ENCODE measurements at regions not wholly inside any gene's neighbourhood (a gene's known extent, or its start where the extent isn't known, plus 50 kb on each side); places are given as distances from the start of the nearest gene placed in this dataset.

DNA sequence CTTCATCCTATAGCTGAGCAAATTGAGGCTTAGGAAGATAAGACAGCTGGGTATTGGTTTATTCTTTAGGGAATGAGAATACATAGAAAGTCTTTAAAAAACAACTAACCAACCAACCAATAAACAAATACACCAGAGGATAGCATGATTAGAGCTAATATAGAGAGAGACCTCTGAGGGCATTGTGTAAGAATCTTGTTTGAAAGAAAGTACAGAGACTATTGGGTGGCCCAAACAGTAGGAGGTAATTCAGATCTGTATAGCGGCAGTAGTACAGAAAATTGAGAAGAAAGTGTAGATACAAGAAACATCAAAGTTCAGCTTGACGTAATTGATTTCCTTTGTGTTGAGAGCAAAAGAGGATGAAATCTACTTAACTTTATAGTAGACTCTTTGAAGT, 1951.0 kb upstream of the ADGRL3 start:
- H3K4me3 ChIP-seq (ENCODE audit: low read depth, low read length), result no peak overlapping the region
- TF ChIP-seq, protein P1, sequence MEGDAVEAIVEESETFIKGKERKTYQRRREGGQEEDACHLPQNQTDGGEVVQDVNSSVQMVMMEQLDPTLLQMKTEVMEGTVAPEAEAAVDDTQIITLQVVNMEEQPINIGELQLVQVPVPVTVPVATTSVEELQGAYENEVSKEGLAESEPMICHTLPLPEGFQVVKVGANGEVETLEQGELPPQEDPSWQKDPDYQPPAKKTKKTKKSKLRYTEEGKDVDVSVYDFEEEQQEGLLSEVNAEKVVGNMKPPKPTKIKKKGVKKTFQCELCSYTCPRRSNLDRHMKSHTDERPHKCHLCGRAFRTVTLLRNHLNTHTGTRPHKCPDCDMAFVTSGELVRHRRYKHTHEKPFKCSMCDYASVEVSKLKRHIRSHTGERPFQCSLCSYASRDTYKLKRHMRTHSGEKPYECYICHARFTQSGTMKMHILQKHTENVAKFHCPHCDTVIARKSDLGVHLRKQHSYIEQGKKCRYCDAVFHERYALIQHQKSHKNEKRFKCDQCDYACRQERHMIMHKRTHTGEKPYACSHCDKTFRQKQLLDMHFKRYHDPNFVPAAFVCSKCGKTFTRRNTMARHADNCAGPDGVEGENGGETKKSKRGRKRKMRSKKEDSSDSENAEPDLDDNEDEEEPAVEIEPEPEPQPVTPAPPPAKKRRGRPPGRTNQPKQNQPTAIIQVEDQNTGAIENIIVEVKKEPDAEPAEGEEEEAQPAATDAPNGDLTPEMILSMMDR (IDR thresholded peaks at IDR 0.05; ENCODE audit: borderline replicate concordance, insufficient read depth, low read depth, low read length), result no peak

DNA sequence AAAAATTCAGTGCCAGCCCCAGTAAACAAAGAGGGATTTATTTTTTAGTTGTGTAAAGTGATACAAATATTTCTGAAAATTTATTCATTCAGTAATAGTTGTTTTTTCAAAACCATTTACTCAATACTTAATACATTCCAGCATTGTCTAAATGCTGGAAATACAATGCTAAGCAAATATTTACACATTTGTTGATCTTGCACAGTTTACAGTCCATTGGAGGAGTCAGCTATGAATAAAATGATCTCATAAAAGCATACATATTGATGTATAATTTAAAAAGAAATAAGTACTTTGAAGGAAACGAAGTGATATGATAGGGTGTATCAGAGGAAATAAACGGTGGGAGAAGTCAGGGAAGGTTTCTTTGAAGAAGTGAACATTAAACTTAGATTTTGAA, 1942.1 kb upstream of the ADGRL3 start:
- TF ChIP-seq, protein P1 (IDR thresholded peaks at IDR 0.05; ENCODE audit: borderline replicate concordance, insufficient read depth, low read depth, low read length), result no peak
- H3K4me3 ChIP-seq (ENCODE audit: low read depth, low read length), result no peak overlapping the region

DNA sequence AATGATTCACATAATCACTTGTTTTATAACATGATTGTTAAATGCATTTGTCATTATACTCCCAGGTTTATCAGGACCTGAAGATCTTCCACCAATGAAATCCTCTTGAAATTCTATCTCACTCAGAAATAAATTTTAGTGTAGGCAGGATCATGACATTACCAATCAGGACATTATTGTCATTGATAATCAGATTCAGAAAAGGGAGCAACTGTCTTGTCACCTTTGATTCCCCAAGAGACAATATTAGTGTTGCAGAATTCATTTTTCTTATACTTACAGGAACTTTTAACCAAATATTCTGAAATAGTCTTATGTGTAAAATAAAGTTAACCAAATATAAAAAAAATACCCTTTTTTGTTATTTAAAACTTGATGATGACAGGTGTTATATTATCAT, 1892.5 kb upstream of the ADGRL3 start:
- TF ChIP-seq, protein P1 (IDR thresholded peaks at IDR 0.05; ENCODE audit: borderline replicate concordance, insufficient read depth, low read depth, low read length), result no peak
- no peak overlapping the region for H3K4me3 ChIP-seq (ENCODE audit: low read depth, low read length)

DNA sequence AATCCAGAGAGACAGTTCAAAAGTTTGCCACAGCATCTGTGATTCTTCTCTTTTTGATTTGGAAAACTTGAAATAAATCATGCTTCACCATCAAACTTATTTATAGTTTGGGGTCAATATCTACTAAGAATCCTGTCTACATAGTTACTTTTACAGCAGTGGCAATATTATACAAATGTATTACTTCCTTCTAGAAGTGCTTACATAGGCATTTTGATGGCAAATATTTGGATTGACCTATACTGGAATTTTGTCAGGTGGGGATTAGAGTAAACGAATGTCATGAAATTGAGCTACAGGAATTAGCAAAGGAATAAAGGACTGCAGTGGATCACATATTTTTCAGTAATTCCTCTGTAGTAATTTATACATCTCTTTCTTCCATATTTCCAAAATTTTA, 1885.5 kb upstream of the ADGRL3 start:
- TF ChIP-seq, protein P1 (IDR thresholded peaks at IDR 0.05; ENCODE audit: borderline replicate concordance, insufficient read depth, low read depth, low read length), result no peak

DNA sequence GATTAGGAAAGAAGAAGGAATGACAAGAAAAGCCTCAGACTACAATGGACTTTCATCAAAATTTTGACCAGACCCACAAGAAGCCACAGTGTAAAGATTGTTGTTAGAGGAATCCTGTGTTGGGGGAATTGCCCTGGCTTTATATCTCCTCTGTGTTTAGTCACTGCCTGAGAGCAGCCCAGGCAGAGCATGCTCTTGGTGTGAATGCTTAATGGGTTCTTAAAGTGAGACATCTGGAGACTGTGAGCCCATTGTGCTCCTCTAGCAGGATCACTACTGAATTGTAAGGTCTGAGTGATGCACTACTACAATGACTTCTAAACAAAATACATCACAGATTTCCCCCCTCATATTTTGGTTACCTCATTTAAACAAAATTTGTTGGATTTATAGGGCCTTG, 1860.5 kb upstream of the ADGRL3 start:
- H3K4me3 ChIP-seq (ENCODE audit: low read depth, low read length), result no peak overlapping the region
- TF ChIP-seq, protein P1 (IDR thresholded peaks at IDR 0.05; ENCODE audit: borderline replicate concordance, insufficient read depth, low read depth, low read length), result no peak

More for the DNA sequence above, 1885.5 kb upstream of the ADGRL3 start:
- H3K4me3 ChIP-seq (ENCODE audit: low read depth, low read length), result no peak overlapping the region

DNA sequence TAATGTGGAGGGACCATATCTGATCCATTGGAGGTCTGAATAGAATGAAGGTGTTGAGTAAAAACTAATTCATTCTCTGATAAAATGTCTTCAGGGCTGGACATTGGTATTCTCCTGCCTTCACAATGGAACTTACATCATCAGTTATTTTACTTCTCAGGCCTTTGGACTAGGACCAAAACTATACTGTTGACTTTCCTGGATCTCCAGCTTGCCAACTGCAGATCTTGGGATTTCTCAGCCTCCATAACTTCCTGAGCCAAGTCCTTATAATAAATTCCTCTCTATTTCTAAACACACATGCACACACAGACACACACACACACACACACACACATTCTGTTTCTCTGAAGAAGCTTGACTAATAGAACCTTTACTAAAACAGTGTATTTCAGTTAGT, 1858.6 kb upstream of the ADGRL3 start:
- TF ChIP-seq, protein P1 (IDR thresholded peaks at IDR 0.05; ENCODE audit: borderline replicate concordance, insufficient read depth, low read depth, low read length), result no peak
- H3K4me3 ChIP-seq (ENCODE audit: low read depth, low read length), result no peak overlapping the region

DNA sequence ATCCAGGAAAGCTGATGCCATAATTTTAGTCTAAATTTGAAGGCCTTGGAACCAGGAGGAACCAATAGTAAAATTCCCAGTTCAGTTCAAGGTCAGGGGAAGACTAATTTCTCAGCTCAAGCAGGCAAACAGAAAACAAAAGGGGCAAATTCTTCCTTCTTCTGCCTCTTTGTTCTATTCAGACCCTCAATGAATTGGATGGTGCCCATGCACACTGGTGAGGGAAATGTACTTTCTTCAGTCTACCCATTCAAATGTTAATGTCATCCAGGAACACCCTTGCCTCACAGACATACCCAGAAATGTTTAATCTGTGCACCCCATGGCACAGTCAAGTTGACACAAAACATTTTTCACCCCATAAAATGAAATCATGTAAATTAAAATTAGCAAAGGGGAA, 1851.2 kb upstream of the ADGRL3 start:
- TF ChIP-seq, protein P1 (IDR thresholded peaks at IDR 0.05; ENCODE audit: borderline replicate concordance, insufficient read depth, low read depth, low read length), result no peak
- no peak overlapping the region for H3K4me3 ChIP-seq (ENCODE audit: low read depth, low read length)
